ENCODE measurements at regions not wholly inside any gene's neighbourhood (a gene's known extent, or its start where the extent isn't known, plus 50 kb on each side); places are given as distances from the start of the nearest gene placed in this dataset.

- TF ChIP-seq, protein P1, sequence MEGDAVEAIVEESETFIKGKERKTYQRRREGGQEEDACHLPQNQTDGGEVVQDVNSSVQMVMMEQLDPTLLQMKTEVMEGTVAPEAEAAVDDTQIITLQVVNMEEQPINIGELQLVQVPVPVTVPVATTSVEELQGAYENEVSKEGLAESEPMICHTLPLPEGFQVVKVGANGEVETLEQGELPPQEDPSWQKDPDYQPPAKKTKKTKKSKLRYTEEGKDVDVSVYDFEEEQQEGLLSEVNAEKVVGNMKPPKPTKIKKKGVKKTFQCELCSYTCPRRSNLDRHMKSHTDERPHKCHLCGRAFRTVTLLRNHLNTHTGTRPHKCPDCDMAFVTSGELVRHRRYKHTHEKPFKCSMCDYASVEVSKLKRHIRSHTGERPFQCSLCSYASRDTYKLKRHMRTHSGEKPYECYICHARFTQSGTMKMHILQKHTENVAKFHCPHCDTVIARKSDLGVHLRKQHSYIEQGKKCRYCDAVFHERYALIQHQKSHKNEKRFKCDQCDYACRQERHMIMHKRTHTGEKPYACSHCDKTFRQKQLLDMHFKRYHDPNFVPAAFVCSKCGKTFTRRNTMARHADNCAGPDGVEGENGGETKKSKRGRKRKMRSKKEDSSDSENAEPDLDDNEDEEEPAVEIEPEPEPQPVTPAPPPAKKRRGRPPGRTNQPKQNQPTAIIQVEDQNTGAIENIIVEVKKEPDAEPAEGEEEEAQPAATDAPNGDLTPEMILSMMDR (tag by site-specific recombination; IDR thresholded peaks at IDR 0.05), result no peak
- TF ChIP-seq ZNF114 (tag by site-specific recombination; IDR thresholded peaks at IDR 0.05) (no peak), SP2 (tag by site-specific recombination; IDR thresholded peaks at IDR 0.05) (no peak), ZIC2 (tag by site-specific recombination; IDR thresholded peaks at IDR 0.05) (no peak), HOXC10 (CRISPR knock-in tag; IDR thresholded peaks at IDR 0.05) (no peak)
- TF ChIP-seq, protein P2, sequence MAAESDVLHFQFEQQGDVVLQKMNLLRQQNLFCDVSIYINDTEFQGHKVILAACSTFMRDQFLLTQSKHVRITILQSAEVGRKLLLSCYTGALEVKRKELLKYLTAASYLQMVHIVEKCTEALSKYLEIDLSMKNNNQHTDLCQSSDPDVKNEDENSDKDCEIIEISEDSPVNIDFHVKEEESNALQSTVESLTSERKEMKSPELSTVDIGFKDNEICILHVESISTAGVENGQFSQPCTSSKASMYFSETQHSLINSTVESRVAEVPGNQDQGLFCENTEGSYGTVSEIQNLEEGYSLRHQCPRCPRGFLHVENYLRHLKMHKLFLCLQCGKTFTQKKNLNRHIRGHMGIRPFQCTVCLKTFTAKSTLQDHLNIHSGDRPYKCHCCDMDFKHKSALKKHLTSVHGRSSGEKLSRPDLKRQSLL (tag by site-specific recombination; IDR thresholded peaks at IDR 0.05), result no peak
These were observed 197.7 kb upstream of the ROBO2 start for GRCh38 chr3:76842216-76842615.
